NB4 (cell line): ENCODE measurements at regions not wholly inside any gene's neighbourhood (a gene's known extent, or its start where the extent isn't known, plus 50 kb on each side); places are given as distances from the start of the nearest gene placed in this dataset.

Experiments
- MAX ChIP-seq: IDR thresholded peaks from 2 replicates; pipeline ENCODE4 v1.6.1; 2011; ENCODE audit warnings: low read depth, low read length
- MYC ChIP-seq: IDR thresholded peaks from 2 replicates; pipeline ENCODE4 v1.6.1; 2011; ENCODE audit warnings: low read depth, low read length
- POLR2A ChIP-seq: IDR thresholded peaks from 2 replicates; pipeline ENCODE4 v1.6.1; 2011; ENCODE audit warnings: mild to moderate bottlenecking; ENCODE audit not compliant: insufficient read length; ENCODE audit errors: extremely low read depth
- TF ChIP-seq, protein P1 (sequence below): IDR thresholded peaks from one replicate; pipeline ENCODE4 v1.5.1; 2012; ENCODE audit warnings: low read depth, low read length

- TF ChIP-seq, protein P1, sequence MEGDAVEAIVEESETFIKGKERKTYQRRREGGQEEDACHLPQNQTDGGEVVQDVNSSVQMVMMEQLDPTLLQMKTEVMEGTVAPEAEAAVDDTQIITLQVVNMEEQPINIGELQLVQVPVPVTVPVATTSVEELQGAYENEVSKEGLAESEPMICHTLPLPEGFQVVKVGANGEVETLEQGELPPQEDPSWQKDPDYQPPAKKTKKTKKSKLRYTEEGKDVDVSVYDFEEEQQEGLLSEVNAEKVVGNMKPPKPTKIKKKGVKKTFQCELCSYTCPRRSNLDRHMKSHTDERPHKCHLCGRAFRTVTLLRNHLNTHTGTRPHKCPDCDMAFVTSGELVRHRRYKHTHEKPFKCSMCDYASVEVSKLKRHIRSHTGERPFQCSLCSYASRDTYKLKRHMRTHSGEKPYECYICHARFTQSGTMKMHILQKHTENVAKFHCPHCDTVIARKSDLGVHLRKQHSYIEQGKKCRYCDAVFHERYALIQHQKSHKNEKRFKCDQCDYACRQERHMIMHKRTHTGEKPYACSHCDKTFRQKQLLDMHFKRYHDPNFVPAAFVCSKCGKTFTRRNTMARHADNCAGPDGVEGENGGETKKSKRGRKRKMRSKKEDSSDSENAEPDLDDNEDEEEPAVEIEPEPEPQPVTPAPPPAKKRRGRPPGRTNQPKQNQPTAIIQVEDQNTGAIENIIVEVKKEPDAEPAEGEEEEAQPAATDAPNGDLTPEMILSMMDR: no peak
- no peak for TF ChIP-seq POLR2A
- TF ChIP-seq MAX: no peak
- no peak for TF ChIP-seq MYC
These were observed 614.8 kb upstream of the AGA start for GRCh38 chr4:178056996-178057395.
